Activated CD4-positive, alpha-beta T cell treated with anti-CD3 and anti-CD28 coated beads, Interleukin-2, Interleukin-6, amounts not matched to agents 100 ng/mL and 50 ng/mL, durations not matched to agents 16 hours and 8 hours (primary cell): ENCODE measurements at regions not wholly inside any gene's neighbourhood (a gene's known extent, or its start where the extent isn't known, plus 50 kb on each side); places are given as distances from the start of the nearest gene placed in this dataset.

Source experiments
- DNase-seq: peaks from one replicate; pipeline ENCODE4 v3.0.0-alpha.2; 2020

DNA sequence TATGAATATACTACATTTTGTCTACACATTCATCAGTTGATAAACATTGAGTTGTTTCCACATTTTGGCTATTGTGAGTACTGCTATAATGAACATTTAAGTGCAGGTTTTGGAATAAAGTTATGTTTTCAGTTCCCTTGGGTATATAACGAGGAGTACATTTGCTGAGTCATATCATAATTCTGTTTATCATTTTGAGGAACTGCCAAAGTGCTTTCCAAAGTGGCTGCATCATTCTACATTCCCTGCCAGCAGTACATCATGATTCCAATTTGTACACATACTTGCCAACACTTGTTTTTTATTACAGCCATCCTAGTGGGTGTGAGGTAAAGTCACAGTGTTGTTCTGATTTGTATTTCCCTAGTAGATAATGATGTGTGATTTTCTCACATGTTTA, 1458.6 kb upstream of the TENM4 start:
- DNase-seq = no peak

DNA sequence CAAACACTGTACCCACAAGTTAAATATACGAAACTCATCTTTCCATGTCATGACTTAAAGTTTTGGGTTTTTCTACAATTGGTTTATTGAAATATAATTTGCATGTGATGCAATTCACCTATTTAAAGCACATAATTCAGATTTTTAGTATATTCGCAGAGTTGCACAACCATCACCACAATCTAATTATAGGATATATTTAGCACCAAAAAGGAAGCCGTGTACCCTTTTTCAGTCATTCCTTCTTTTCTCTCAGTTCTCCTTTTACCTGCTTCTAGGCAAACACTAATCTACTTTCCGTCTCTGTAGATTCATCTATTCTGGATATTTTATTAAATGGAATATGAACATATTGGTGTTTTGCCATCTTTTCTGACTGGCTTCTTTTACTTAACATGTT, 1458.1 kb upstream of the TENM4 start:
- DNase-seq = no peak

DNA sequence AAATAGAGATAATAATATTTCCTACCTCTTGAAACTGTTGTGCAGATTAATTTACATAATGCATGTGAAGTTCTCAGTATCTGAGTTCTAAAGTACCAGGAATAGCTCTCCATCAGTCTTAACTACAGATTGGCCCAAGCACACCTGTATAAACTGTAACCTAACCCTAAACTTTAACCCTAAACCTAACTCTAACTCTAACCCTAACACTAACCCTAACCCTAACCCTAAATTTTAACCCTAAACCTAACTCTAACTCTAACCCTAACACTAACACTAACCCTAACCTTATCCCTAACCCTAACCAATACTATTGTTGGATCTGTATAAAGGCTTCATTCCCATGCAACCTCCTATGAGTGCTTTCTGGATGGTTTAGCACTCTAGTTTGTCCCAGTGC, 1445.9 kb upstream of the TENM4 start:
- DNase-seq = no peak

DNA sequence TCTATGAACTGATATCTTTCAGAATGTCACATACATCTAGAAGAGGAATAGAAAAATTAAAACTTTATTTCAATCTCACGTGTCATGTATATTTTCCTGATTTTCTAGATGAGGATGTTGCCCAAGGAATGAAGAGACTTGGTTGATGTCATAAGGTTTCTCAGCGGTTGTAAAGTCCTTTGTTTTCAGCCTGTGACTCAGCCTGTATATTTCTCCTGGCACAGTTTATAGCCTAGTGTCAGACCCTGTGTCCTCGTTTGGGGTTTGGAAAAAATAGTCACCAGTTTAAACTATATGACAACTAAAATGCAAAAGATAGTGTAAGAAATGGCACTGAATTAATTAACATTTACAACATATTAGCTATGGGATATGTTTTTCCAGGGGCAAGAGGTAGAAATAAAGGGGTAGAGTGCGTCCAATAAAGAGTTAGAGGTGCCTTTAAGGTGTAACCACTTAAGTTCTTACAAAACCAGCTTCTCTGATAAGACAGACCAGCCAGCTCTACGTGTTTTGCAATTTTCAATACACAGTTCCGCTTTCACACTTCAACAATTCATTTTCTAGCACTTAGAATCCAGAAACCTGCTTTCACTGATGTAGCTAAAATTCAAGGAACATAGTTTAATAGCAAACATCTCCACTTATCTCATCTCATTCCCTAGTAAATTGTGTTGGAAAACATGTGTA, 1432.6 kb upstream of the TENM4 start:
- no peak for DNase-seq

DNA sequence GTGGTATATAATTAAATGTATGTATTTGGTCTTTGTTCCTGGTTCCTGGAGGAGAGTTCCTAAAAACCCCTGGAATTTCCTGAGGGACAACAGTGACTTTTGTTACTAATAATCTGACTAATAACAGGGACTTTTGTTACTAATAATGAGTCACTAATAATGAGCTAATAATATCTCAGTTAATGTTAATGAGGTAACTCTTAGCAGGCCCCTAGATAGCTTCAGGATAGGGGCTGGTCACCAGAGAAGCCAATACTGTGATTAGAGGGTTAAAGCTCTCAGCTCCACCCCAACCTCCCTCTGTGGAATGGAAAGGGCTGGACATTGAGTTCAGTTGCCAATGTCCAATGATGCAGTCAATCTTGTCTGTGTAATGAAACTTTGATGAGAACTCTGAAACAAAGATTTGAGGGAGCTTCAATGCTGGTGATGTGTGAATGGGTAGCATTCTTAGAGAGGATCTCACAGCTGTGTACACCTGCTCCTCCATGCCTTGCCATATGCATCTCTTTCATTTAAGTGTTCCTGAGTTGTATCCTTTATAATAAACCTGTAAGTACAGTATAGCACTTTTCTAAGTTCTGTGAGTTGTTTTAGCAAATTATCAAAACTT, 1431.4 kb upstream of the TENM4 start:
- DNase-seq = no peak

DNA sequence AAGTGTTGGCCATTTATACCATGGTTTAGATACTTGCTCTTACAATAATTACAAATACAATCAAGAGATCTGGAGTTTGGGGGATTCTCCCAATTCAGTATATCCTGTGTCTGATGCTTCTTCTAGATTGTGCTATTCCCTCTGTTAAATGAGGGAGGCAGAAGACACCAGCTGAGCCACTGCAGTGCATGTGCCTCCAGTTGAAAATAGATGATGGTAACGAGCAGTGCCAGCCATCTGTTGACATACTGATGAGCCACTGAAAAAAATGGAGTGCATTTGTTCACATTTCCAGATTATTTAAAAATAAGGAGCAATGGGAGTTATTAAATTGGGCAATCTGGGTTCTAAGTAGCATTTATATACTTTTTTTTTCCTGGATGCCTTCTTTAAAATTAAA, 1428.0 kb upstream of the TENM4 start:
- no peak for DNase-seq

DNA sequence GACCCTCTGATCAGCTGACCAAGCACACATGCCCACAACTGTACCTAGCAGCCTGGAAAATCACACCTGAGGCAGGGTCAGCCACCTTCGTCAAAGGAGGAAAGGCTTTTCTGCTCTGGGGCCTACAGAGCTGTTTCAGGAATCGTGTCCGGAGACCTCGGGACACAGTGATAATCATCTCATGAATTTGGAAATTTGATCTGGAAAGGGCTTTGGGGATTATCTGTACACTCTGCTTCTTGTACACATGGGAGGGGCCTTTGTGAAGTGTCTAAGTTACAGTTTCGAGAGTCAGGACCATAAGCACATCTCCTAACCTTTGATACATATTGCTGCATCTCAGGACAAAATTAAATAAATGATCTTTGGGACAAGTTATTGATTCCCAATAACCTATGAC, 1421.2 kb upstream of the TENM4 start:
- DNase-seq = no peak

DNA sequence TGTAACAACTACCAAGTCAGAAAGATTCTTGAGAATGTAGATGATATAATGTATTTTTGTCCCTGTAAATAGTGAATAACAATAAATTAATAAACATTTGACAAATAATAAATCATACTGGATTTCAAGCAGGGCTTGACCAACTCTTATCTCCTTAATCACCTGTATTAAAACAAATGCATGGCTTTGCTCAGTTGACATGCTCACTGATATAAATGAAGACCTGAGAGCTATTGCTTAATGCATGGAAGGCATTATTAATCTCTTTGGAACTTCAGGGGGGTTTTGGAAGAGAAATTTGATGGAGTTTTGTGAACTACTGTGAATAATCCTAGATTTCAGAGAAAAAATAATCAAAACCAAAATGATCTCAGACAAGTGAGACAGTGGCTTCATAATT, 1420.4 kb upstream of the TENM4 start:
- no peak for DNase-seq

DNA sequence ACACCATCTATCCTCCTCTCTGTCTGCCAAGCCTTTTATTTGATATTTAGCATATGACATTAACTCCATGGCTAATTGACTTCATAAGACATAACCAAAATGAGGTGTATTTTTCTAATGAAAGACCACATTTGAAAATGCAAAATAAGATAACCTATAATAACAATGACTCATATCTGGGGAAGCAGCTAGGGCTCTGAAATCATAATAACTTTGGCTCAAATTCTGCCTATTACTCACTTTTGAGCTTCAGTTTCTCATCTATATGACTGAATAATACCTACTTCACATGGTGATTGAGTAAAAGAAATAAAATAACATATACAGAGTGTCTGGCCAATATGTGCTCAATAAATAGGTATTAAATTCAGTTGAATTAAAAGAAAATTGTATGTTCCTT, 1419.8 kb upstream of the TENM4 start:
- no peak for DNase-seq

DNA sequence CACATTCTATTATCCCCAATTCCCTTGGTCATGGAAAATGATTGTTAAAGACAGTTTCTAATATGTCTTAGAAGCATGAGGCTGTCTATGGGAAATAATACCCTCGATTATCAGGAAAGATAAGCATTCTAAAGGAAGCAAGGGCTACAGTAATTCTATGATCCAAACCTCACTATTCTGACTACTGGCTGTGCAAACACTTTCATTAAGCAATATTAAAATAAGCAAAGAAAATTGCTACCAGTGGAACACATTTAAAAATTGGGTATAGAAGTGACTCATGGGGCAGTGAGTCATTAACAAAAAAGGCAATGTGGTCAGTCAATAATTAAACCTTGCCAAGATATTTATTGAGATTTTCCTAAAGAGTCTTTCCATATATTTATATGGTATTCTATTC, 1415.2 kb upstream of the TENM4 start:
- no peak for DNase-seq

DNA sequence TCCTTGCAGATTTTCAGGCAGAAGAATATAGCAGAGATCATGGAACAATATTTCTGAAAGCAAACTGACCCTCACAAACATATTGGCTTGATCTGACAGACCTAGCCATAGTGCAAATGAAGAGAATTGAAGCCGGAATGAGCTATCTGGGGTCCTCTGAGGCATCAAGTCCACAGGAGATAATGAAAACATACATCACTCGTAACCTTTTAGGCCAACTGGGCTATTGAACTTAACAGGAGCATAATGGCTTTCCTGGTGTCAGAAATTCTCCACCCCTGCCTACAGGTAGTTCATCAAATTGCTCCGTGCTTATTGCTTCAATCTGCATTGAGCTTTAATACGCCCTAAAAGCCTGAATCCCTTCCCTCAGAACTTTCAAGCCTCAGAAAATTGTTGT, 1414.6 kb upstream of the TENM4 start:
- no peak for DNase-seq

DNA sequence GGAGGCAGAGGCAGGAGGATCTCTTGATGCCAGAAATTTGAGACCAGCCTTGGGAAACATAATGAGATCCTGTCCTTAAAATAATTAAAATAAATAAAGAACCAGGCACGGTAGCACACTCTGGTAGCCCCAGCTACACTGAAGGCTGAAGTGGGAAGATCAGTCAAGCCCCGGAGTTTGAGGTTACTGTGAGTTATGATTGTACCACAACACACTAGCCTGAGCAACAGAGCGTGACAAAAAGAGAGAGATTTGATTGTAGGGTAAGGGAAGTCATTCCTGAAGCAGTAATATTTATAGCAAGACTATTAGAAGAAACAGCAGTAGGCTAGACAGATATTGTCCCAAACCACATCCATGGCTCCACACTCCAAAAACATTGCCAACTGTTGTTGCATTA, 1408.4 kb upstream of the TENM4 start:
- no peak for DNase-seq

DNA sequence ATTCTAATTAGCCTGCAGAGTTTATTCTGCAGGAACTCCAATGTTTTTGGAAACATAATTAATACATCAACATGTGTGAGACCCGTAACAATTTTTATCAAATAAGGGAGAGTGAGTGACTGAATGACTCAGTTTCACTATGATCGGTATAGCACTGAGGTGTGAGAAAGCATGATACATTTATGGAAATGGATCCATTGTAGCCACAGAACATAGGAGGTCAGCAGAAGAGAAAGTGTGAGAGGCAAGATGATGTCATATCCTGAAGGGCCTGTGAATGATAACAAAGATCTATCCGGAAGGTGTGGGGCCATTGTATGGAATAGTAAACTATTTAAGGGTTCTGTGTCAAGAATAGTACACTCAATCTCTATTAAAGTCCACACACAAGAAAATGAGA, 1406.1 kb upstream of the TENM4 start:
- peak; percentile 32 for DNase-seq

DNA sequence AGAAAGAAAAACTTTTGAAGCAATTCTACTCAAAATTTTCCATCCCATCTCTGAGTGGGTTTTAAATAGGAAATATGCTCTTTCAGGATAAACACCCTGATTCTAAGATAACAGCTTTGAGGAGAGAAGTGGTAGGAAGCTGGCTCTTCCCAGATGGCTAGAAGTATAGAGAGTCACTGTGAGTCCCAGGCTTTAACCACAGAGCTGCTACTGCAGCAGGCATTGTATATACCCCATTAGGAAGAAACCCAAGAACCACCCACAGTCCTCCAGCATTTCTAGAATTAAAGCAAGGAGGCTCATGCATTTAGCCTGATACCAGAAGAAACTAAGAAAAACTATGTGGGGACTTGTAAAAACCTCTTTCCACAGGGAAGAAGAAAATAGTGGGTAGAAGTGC, 1405.6 kb upstream of the TENM4 start:
- DNase-seq = no peak

DNA sequence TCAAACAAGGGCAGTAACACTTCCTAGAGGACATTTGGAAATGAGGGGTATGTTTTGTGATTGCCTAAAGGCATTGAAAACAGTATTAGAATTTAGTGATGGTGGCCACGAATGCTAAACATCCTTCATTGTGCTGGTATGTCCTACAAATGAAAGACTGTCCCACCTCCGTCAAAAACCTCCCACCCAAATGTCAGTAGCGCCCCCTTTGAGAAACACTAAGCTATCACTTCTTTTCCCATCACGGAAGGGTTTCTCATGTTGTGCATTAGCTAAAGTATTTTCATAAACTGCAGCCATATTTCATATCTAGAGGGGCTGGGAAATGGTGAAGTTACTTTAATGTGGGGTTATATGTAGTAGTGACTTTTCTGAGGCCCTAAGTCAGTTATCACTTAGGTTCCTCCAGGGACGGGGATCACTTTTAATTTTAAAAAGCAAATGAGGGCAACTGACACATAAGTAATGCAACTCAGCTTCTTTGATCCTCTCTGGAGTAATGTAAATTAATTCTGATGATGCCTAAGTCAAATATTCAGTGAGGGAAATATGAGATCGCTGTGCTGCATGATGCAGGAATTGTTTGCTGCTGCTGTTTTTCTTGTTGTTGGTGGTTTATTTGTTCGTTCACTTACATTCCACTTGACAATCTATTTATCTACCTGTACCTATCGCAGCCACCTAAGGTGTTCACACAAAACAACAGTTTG, 1403.4 kb upstream of the TENM4 start:
- DNase-seq = no peak

DNA sequence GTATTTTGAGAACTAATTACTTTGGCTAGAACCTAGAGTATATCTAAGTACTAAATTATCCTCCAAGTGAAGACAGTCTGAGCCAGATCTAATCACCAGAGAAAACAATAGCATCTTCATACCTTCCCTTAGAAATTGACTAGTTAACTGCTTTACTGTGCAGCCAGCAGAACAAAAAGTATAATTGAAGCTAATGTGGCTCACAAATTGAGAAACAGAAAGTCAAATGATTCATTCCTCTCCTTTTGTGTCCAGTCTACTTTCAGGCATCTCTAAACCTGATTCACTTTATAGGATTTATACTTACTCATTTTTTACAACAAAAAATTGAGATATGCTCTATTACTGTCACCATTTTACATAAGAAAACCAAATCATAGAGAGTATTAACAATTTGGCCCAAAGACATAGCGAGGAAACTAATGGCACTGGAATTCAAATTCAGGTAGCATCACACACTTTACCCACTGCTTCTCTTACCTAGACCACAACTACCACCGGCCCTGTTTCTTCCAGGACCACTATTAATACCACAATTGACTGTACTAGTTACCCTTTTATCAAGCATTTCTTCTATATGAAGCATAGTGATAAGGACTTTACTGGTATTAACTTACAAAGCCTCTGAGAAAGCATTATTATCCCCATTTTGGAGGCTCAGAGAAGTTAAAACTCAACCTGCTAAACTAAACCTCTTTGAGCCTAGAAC, 1402.6 kb upstream of the TENM4 start:
- DNase-seq = no peak

DNA sequence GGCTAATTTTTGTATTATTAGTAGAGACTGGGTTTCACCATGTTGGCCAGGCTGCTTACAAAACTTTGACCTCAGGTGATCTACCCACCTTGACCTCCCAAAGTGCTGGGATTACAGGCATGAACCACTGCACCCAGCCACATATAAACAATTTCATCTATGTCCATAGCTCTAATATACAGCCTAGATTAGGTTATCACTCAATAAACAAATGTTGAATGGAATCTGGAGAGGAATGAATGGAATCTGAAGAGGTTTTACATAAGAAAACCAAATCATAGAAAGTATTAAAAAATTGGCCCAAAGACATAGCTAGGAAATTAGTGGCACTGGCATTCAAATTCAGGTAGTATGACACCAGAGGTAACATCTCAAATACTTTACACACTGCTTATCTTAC, 1401.4 kb upstream of the TENM4 start:
- no peak for DNase-seq

DNA sequence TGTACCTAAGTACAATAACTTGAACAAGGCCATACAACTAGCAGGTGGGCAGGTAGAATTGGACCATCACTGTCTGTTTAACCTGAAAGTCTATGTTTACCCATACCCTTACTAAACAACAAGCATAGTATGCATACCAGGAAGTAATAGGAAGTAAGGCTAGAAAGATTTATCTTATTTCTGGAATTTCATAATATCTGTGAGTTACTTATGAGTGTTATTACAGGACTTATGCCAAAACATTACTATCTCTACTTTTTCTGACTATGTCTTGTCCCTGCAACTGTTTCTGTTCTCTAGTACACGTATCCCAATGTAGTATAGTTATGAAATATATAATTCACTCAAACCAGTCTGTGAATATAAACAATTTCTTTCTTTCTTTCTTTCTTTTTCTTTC, 1400.8 kb upstream of the TENM4 start:
- DNase-seq = no peak

DNA sequence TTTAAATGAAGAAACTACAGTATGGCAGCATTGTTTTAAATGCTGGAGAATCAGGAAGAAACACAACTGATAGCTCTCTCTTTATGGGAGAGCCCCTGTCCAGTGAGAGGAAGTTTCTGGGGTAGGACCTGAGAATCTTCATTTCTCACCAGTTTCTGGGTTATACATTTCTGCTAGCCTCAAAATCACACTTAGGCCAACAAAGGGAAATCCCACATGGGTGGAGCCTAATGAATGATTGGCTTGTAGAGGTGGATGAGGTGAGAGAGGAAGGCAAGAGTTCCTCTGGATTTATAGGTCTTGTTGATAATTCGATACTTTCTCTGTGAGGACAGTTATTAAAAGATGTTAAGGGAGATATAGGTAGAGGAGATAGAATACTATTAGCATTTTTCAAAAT, 1397.3 kb upstream of the TENM4 start:
- DNase-seq = no peak

DNA sequence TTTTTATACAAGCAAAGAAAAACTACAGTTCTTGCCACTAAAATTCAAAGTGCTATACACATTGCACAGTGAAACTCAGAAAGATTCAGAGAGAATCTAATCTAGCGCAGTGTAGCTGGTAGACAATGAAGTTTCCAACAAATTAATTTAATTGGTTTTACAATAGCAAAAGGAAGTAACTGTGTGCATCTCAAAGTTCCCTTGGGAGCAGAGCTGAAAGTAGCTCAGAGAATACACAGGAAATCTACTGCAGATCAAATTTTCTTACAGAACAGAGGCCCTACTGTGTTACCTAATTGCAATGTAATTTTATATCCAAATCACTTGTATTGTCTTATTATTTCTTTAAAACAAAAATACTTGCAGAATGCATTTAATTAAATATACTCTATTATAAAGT, 1396.2 kb upstream of the TENM4 start:
- DNase-seq = no peak

DNA sequence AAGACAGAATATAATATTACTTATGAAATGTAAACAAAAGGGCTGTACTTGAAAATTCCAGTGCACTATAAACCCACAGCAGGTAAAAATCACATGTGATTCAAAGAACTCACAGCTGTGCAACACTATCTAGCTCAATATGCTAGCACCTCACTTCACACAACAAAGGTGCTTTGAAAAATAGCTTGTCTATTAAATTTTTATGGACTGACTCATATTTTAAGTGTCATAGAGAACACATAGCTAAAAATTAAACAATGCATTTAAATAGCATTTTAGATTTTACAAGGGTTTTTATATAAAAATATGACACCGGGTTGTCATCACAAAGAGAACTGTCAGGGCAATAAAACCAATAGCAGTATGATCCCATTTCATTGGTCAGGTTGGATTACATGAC, 1390.5 kb upstream of the TENM4 start:
- DNase-seq = no peak

DNA sequence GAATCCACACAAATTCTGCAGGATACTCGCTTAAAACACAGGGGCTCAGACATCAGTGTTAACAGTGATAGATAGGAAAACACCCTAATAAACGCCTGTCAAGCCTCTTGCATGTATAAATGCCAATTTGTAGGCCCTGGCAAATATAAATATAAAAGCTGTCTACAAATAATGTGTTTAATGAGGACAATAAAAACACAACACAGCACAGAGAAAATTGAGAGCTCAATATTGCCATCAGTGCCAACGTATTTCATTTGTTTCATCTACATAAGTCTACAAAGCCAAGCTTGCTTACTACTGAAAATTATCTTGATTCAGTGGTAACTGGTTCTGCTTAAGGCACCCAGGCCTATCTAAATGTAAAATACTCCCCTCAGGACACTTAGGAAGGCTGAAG, 1387.0 kb upstream of the TENM4 start:
- no peak for DNase-seq

DNA sequence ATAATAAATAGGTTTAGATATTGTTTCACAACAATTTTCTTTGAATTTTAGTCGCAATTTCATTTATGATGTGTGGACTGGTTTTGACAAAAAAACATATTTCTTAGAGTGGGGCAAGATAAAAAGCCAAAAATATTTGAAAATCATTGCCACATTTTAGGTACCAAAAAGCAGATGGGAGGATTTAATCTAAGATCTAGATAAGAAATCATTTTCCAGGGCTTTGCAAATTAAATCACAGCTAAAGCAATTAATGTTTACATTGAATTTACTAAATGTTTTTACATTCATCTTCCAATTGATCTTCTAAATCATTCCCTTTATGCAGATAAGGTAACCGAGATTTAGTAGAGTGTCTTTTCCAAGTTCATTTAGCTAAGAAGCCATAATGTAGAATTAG, 1386.0 kb upstream of the TENM4 start:
- DNase-seq = no peak

DNA sequence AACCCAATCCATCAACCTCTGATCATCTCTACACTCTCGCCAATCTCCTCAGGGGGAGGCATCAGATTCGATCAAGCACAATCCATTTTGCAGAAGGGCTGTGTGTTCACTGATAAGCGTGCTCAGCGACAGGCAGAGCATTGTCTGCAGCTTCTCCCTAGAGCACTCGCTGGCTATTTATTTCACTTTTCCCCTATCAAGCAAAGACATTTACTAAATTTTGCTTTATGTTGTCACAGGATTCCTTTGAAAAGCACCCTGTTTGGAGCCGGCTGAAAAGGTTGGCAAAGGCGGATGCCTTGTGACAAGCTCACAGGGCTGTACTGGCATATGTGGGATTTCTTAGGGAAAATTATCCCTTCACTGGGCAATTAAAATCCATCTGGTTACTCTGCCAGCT, 1381.5 kb upstream of the TENM4 start:
- no peak for DNase-seq
